ENCODE measurements at regions not wholly inside any gene's neighbourhood (a gene's known extent, or its start where the extent isn't known, plus 50 kb on each side); places are given as distances from the start of the nearest gene placed in this dataset.

DNA sequence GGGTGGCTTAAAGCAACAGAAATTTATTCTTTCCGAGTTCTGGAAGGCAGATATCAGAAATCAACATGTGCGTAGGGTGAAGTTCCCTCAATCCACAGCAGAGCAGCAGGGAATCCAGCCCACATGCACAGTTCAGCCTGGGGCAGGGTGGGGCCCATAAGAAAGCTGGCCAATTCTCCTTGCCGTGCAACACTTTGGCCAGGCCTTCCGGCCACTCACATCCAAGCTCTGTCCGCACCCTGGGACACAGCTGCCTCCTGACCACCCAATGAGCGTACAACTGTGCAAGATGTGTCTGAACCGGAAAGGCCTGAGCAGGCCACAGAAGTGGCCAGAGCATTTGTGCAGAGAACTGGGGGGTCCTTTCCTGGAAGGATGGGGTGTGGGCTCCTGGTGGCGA lies 274.9 kb downstream of the GADD45G start:
- TF ChIP-seq CTCF (IDR thresholded peaks at IDR 0.05; ENCODE audit: control insufficient read depth, insufficient read depth, low read depth, low read length, missing control alignments), result no peak
- H3K4me3 ChIP-seq (ENCODE audit: control insufficient read depth, low read depth, low read length), result no peak overlapping the region
- no peak for DNase-seq (ENCODE audit: low read depth)

GRCh38 chr9:89880161-89880560 lies 275.3 kb downstream of the GADD45G start:
- H3K4me3 ChIP-seq (ENCODE audit: control insufficient read depth, low read depth, low read length), result no peak overlapping the region
- DNase-seq (ENCODE audit: low read depth), result no peak
- TF ChIP-seq CTCF (IDR thresholded peaks at IDR 0.05; ENCODE audit: control insufficient read depth, insufficient read depth, low read depth, low read length, missing control alignments), result no peak

- TF ChIP-seq CTCF (IDR thresholded peaks at IDR 0.05; ENCODE audit: control insufficient read depth, insufficient read depth, low read depth, low read length, missing control alignments), result no peak
- no peak for DNase-seq (ENCODE audit: low read depth)
- no peak overlapping the region for H3K4me3 ChIP-seq (ENCODE audit: control insufficient read depth, low read depth, low read length)
Observed at GRCh38 chr9:89880721-89881120, 275.9 kb downstream of the GADD45G start.

GRCh38 chr9:89881431-89881830 lies 276.6 kb downstream of the GADD45G start:
- no peak overlapping the region for H3K4me3 ChIP-seq (ENCODE audit: control insufficient read depth, low read depth, low read length)
- no peak for TF ChIP-seq CTCF (IDR thresholded peaks at IDR 0.05; ENCODE audit: control insufficient read depth, insufficient read depth, low read depth, low read length, missing control alignments)
- no peak for DNase-seq (ENCODE audit: low read depth)

GRCh38 chr9:89882930-89883361 lies 278.1 kb downstream of the GADD45G start:
- H3K4me3 ChIP-seq (ENCODE audit: control insufficient read depth, low read depth, low read length), result no peak overlapping the region
- TF ChIP-seq CTCF (IDR thresholded peaks at IDR 0.05; ENCODE audit: control insufficient read depth, insufficient read depth, low read depth, low read length, missing control alignments), result no peak
- no peak for DNase-seq (ENCODE audit: low read depth)

DNA sequence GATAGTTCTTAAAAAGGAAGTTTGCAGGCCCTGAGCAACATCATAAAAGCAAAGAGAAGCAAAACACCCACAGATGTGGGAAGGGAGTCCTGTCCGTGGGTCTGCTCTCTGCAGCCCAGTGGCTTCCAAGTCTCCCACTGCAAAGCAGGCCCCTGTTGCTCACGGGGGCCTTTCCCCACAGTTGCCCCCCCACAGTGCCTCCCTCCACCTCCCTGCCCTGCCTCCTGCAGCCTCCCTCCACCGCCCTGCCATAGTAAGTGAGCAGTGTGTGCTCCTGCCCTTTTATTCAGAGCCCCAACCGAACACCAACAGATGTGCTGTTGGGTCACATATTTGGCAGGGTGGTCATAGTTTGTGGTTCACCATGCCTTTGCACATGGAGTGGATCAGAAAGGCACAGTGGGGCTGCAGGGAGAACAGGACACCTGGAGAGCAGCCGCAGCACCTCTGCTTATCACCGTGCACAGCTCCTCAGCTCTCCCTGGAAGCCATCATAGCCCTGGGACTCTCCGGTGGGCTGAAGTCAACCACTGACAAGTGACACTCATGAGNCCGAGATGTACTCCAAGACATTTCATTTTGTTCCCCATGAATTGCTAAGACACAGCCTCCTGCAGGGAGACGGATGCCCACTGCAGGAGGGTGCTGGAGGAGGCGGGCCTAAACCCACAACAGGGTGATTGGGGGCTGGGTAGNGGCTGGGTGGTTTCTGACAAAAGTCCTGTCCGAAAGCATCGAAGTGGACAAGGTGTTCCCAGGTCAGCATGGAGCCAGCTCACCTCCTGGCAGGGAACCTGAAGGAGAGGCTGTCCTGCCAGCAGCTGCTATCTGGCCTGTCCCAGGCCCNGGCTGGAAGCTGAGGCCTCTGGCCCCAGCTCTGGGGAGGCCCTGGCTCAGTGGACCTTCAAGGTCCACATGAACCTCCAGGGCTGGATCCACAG lies 278.9 kb downstream of the GADD45G start:
- TF ChIP-seq CTCF (IDR thresholded peaks at IDR 0.05; ENCODE audit: control insufficient read depth, insufficient read depth, low read depth, low read length, missing control alignments), result no peak
- H3K4me3 ChIP-seq (ENCODE audit: control insufficient read depth, low read depth, low read length), result no peak overlapping the region
- no peak for DNase-seq (ENCODE audit: low read depth)
